ENCODE measurements at regions not wholly inside any gene's neighbourhood (a gene's known extent, or its start where the extent isn't known, plus 50 kb on each side); places are given as distances from the start of the nearest gene placed in this dataset.

DNA sequence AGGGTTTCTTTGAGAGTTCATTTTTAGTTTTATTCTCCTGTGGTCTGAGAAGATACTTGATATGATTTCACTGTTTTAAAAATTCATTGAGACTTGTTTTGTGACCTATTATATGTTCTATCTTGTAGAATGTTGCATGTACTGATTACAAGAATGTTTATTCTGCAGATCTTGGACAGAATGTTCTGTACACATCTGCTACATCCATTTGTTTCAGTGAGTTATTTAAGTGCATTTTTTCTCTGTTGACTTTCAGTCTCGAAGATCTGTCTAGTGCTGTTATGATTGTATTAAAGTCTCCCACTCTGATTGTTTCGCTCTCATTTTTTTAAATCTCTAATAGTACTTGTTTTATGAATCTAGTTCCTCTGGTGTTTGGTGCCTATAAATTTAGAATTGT is 1319.8 kb downstream of the TMEM121 start:
- H3K4me3 ChIP-seq (ENCODE audit: low read depth, low read length) = no peak overlapping the region
- no peak overlapping the region for H3K27ac ChIP-seq (ENCODE audit: low read depth, low read length)
- no peak overlapping the region for H2AFZ ChIP-seq (ENCODE audit: insufficient read depth, low read length, poor library complexity)
- H3K79me1 ChIP-seq (ENCODE audit: low read length) = no peaks in the 10 kb centered on the region
- no peak overlapping the region for H3K23ac ChIP-seq (ENCODE audit: low read length)
- H3K36me3 ChIP-seq (ENCODE audit: control insufficient read depth in 1 of 2, insufficient read depth in 2 of 2, low read length in 2 of 2) = no peaks in the 10 kb centered on the region
- H2AK5ac ChIP-seq (ENCODE audit: low read length) = no peak overlapping the region
- H3K27me3 ChIP-seq (ENCODE audit: insufficient read depth, low read length) = no peaks in the 10 kb centered on the region
- H2BK5ac ChIP-seq (ENCODE audit: low read depth, low read length, poor library complexity) = no peak overlapping the region
- no peak overlapping the region for H2BK120ac ChIP-seq (ENCODE audit: insufficient read depth, low read length, poor library complexity)
- H3K14ac ChIP-seq (ENCODE audit: low read length) = no peak overlapping the region
- no peak overlapping the region for H3K18ac ChIP-seq (ENCODE audit: low read length)
- H3K4me1 ChIP-seq (ENCODE audit: control insufficient read depth in 1 of 2, insufficient read depth in 2 of 2, low read length in 2 of 2) = no peaks in the 10 kb centered on the region
- H4K91ac ChIP-seq (ENCODE audit: low read depth, low read length) = no peak overlapping the region
- H3K79me2 ChIP-seq (ENCODE audit: control insufficient read depth, insufficient read depth, low read length, poor library complexity) = no peaks in the 10 kb centered on the region
- no CpG with 5 or more reads among the region's 2 CpGs for WGBS (ENCODE audit: extremely low coverage, insufficient coverage, insufficient read length)
- H3K9ac ChIP-seq (ENCODE audit: low read length) = no peak overlapping the region
- no peak overlapping the region for H4K8ac ChIP-seq (ENCODE audit: low read depth, low read length)
- peaks cover 51% of the 10 kb centered on the region for H3K9me3 ChIP-seq (ENCODE audit: insufficient read depth, low read depth, low read length)
- no peak for DNase-seq
- H4K12ac ChIP-seq (ENCODE audit: low read depth, low read length) = no peak overlapping the region
- no peak overlapping the region for H3K4ac ChIP-seq (ENCODE audit: low read depth, low read length)
- no peak overlapping the region for H2BK12ac ChIP-seq (ENCODE audit: low read length)
- H3K4me2 ChIP-seq (ENCODE audit: low read length) = no peak overlapping the region

DNA sequence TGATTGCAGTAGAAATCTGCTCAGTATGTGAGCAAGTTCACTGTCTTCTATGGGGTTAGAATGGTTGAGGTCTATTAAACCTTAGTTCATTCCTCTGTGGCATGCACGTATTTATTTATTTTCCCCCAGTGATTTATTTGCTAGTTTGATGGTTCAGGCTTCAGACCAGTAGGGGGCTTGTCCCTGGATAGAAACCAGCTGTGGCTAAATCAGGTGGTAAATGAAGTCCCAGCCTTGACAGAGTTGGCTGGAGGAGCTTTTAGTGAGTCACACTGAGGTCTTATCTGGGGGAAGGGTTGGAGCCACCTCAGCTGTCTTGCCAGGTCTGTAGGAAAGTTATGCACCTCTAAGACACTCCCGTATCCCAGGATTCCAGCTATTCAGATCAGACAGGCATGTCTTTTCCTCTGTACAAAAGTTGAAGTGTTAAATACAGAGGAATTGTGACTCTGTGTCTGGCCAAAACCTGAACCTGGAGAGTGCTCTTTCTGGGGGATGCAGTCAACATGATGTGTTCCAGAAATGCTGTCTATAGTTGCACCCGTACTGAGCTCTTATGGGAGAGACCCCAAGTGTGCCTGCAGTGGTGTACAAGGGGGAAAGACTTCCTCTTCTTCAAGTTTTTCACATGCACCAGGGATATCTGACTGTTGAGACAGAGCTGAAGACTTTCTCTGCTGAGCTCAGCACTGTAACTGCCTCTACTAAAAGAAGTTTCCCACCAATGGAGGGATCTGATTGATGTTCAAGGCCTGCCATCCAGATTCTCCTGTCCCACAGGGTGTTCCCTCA is 1322.1 kb downstream of the TMEM121 start:
- DNase-seq = peak; percentile 45 to 50
- Histone ChIP-seq H3K79me1 (ENCODE audit: low read length) (no peaks in the 10 kb centered on the region), H3K79me2 (ENCODE audit: control insufficient read depth, insufficient read depth, low read length, poor library complexity) (no peaks in the 10 kb centered on the region), H3K9ac (ENCODE audit: low read length) (no peak overlapping the region), H3K36me3 (ENCODE audit: control insufficient read depth in 1 of 2, insufficient read depth in 2 of 2, low read length in 2 of 2) (no peaks in the 10 kb centered on the region), H3K4ac (ENCODE audit: low read depth, low read length) (no peak overlapping the region), H4K12ac (ENCODE audit: low read depth, low read length) (no peak overlapping the region), H2BK12ac (ENCODE audit: low read length) (no peak overlapping the region), H3K27me3 (ENCODE audit: insufficient read depth, low read length) (no peaks in the 10 kb centered on the region), H3K4me3 (ENCODE audit: low read depth, low read length) (no peak overlapping the region), H4K8ac (ENCODE audit: low read depth, low read length) (no peak overlapping the region), H2BK5ac (ENCODE audit: low read depth, low read length, poor library complexity) (no peak overlapping the region), H3K14ac (ENCODE audit: low read length) (no peak overlapping the region), H4K91ac (ENCODE audit: low read depth, low read length) (no peak overlapping the region), H2BK120ac (ENCODE audit: insufficient read depth, low read length, poor library complexity) (no peak overlapping the region), H2AFZ (ENCODE audit: insufficient read depth, low read length, poor library complexity) (no peak overlapping the region), H3K18ac (ENCODE audit: low read length) (no peak overlapping the region), H3K27ac (ENCODE audit: low read depth, low read length) (no peak overlapping the region), H3K4me2 (ENCODE audit: low read length) (no peak overlapping the region), H3K9me3 (ENCODE audit: insufficient read depth, low read depth, low read length) (peaks cover 42% of the 10 kb centered on the region), H3K23ac (ENCODE audit: low read length) (no peak overlapping the region), H2AK5ac (ENCODE audit: low read length) (no peak overlapping the region), H3K4me1 (ENCODE audit: control insufficient read depth in 1 of 2, insufficient read depth in 2 of 2, low read length in 2 of 2) (no peaks in the 10 kb centered on the region)
- no CpG with 5 or more reads among the region's 3 CpGs for WGBS (ENCODE audit: extremely low coverage, insufficient coverage, insufficient read length)

DNA sequence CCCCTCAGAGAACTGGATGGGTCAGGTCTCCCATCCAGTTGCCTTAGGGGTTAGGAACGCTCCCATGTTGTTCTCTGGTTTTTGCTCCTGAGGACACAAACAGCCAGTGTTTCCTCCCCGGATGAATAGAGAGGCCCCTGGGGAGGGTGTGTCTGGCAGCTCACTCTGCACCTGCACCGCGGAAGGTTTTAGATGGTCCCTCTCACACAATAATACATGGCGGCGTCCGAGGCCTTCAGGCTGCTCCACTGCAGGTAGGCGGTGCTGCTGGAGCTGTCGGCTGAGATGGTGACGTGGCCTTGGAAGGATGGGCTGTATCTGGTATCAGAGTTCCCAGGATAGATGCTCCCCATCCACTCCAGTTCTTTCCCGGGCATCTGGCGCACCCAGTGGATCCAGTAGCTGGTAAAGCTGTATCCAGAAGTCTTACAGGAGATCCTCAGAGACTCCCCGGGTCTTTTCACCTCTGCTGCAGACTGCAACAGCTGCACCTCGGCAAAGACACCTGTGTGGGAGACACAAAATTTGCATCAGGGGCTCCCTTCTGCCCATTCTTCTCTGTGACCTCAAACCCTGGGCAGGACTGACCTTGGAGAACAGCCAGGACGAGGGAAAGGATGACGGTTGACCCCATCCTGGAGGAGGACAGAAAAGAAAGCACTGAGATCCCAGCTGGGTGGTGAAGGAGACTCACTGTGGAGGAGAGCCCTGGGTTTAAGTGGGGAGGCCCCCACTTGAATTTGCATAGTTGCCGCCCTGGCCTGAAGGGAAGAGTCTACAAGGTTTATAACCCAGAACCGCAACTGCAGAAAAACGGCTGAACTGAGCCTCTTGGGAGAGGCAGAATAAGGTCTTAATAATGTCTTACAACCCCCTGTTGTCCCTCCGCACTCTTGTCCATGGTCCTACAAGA is 1324.8 kb downstream of the TMEM121 start:
- no peaks in the 10 kb centered on the region for H3K79me2 ChIP-seq (ENCODE audit: control insufficient read depth, insufficient read depth, low read length, poor library complexity)
- H3K18ac ChIP-seq (ENCODE audit: low read length) = no peak overlapping the region
- H3K27me3 ChIP-seq (ENCODE audit: insufficient read depth, low read length) = no peaks in the 10 kb centered on the region
- H4K91ac ChIP-seq (ENCODE audit: low read depth, low read length) = no peak overlapping the region
- WGBS (ENCODE audit: extremely low coverage, insufficient coverage, insufficient read length) = no CpG with 5 or more reads among the region's 20 CpGs
- no peak overlapping the region for H3K27ac ChIP-seq (ENCODE audit: low read depth, low read length)
- no peaks in the 10 kb centered on the region for H3K79me1 ChIP-seq (ENCODE audit: low read length)
- H4K8ac ChIP-seq (ENCODE audit: low read depth, low read length) = no peak overlapping the region
- H3K4ac ChIP-seq (ENCODE audit: low read depth, low read length) = no peak overlapping the region
- H3K14ac ChIP-seq (ENCODE audit: low read length) = no peak overlapping the region
- no peak overlapping the region for H3K4me3 ChIP-seq (ENCODE audit: low read depth, low read length)
- no peak overlapping the region for H4K12ac ChIP-seq (ENCODE audit: low read depth, low read length)
- H2BK120ac ChIP-seq (ENCODE audit: insufficient read depth, low read length, poor library complexity) = no peak overlapping the region
- no peak overlapping the region for H3K4me2 ChIP-seq (ENCODE audit: low read length)
- no peak for DNase-seq
- no peak overlapping the region for H2BK5ac ChIP-seq (ENCODE audit: low read depth, low read length, poor library complexity)
- H2BK12ac ChIP-seq (ENCODE audit: low read length) = no peak overlapping the region
- H3K23ac ChIP-seq (ENCODE audit: low read length) = no peak overlapping the region
- H3K36me3 ChIP-seq (ENCODE audit: control insufficient read depth in 1 of 2, insufficient read depth in 2 of 2, low read length in 2 of 2) = no peaks in the 10 kb centered on the region
- H3K9ac ChIP-seq (ENCODE audit: low read length) = no peak overlapping the region
- H2AFZ ChIP-seq (ENCODE audit: insufficient read depth, low read length, poor library complexity) = no peak overlapping the region
- H2AK5ac ChIP-seq (ENCODE audit: low read length) = no peak overlapping the region
- peaks cover 29% of the 10 kb centered on the region for H3K9me3 ChIP-seq (ENCODE audit: insufficient read depth, low read depth, low read length)
- no peaks in the 10 kb centered on the region for H3K4me1 ChIP-seq (ENCODE audit: control insufficient read depth in 1 of 2, insufficient read depth in 2 of 2, low read length in 2 of 2)

DNA sequence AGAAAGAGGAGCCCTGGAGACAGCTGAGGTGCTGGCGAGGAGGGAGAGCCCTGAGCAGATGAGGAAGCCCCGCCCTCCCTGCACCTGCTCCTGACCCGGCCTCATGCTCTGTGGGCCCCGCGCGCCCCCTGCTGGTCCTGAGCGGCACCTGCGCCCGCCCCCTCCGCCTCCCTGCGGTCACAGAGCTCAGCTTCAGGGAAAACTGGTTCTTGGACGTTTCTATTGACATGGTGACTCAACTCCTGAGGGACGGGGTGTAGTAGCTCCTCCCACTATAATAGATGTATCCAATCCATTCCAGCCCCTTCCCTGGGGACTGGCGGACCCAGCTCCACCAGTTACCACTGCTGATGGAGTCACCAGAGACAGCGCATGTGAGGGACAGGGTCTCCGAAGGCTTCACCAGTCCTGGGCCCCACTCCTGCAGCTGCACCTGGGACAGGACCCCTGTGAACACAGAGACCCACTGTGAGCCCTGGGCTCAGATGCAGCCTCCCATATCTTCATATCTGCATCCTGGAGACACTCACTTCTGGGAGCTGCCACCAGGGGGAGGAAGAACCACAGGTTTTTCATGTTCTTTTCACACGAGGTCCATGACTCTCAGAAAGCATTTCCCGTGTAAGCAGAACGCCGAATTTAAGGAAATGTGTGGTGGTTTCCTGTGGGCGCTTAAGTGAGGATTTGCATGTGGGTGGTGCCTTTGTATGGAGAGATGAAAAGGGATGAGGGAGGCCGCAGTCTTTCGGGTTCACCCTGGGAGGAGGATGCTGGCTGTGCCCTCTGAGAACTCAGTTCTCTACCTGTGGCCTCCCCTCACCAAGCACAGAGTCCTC is 1346.4 kb downstream of the TMEM121 start:
- Histone ChIP-seq H3K79me2 (ENCODE audit: control insufficient read depth, insufficient read depth, low read length, poor library complexity) (no peaks in the 10 kb centered on the region), H3K9ac (ENCODE audit: low read length) (no peak overlapping the region), H3K14ac (ENCODE audit: low read length) (no peak overlapping the region), H2AK5ac (ENCODE audit: low read length) (no peak overlapping the region), H3K4ac (ENCODE audit: low read depth, low read length) (no peak overlapping the region), H3K18ac (ENCODE audit: low read length) (no peak overlapping the region), H3K4me1 (ENCODE audit: control insufficient read depth in 1 of 2, insufficient read depth in 2 of 2, low read length in 2 of 2) (no peaks in the 10 kb centered on the region), H4K12ac (ENCODE audit: low read depth, low read length) (no peak overlapping the region), H3K23ac (ENCODE audit: low read length) (no peak overlapping the region), H3K36me3 (ENCODE audit: control insufficient read depth in 1 of 2, insufficient read depth in 2 of 2, low read length in 2 of 2) (no peaks in the 10 kb centered on the region), H2BK120ac (ENCODE audit: insufficient read depth, low read length, poor library complexity) (no peak overlapping the region), H3K27me3 (ENCODE audit: insufficient read depth, low read length) (no peaks in the 10 kb centered on the region), H3K4me3 (ENCODE audit: low read depth, low read length) (no peak overlapping the region), H3K4me2 (ENCODE audit: low read length) (no peak overlapping the region), H2BK12ac (ENCODE audit: low read length) (no peak overlapping the region), H4K8ac (ENCODE audit: low read depth, low read length) (no peak overlapping the region), H2AFZ (ENCODE audit: insufficient read depth, low read length, poor library complexity) (no peak overlapping the region), H3K27ac (ENCODE audit: low read depth, low read length) (no peak overlapping the region), H3K79me1 (ENCODE audit: low read length) (no peaks in the 10 kb centered on the region), H3K9me3 (ENCODE audit: insufficient read depth, low read depth, low read length) (peaks cover 26% of the 10 kb centered on the region), H2BK5ac (ENCODE audit: low read depth, low read length, poor library complexity) (no peak overlapping the region), H4K91ac (ENCODE audit: low read depth, low read length) (no peak overlapping the region)
- WGBS (ENCODE audit: extremely low coverage, insufficient coverage, insufficient read length) = no CpG with 5 or more reads among the region's 23 CpGs
- peak in 1 of 2 donors; percentile 31 for DNase-seq
